Kasumi-1 (cell line): ENCODE measurements at regions not wholly inside any gene's neighbourhood (a gene's known extent, or its start where the extent isn't known, plus 50 kb on each side); places are given as distances from the start of the nearest gene placed in this dataset.

Source experiments
- DNase-seq, 2 experiments: peaks; one replicate each; lab custom pipeline; 2025; lab: John Stamatoyannopoulos, UW

GRCh38 chr17:77907497-77908461, 50.7 kb upstream of the TNRC6C start:
- no peak for DNase-seq

- DNase-seq, result no peak
Measured at GRCh38 chr17:77908501-77908900, 50.0 kb upstream of the TNRC6C start.
